Activated CD8-positive, alpha-beta memory T cell treated with anti-CD3 and anti-CD28 coated beads for 1 hour (primary cell): ENCODE measurements at regions not wholly inside any gene's neighbourhood (a gene's known extent, or its start where the extent isn't known, plus 50 kb on each side); places are given as distances from the start of the nearest gene placed in this dataset.
"Not testable (repeated sequence)": the region's sequence is repeated elsewhere in the genome, so short reads cannot be mapped to it uniquely, and the experiment has no call there.

Source experiments
- DNase-seq, 2 donors: peaks; one replicate each; pipeline ENCODE4 v3.0.0-alpha.2; 2020; ENCODE audit warnings: low read depth in 1 of 2; ENCODE audit errors: extremely low read depth in 1 of 2

GRCh38 chr13:81275666-81276258 is 934.8 kb upstream of the SPRY2 start:
- no peak for DNase-seq

- DNase-seq, result no peak
Observed at GRCh38 chr13:81247711-81248110, 906.8 kb upstream of the SPRY2 start.

- no peak for DNase-seq
Observed at GRCh38 chr13:81246556-81246955, 905.6 kb upstream of the SPRY2 start.

DNA sequence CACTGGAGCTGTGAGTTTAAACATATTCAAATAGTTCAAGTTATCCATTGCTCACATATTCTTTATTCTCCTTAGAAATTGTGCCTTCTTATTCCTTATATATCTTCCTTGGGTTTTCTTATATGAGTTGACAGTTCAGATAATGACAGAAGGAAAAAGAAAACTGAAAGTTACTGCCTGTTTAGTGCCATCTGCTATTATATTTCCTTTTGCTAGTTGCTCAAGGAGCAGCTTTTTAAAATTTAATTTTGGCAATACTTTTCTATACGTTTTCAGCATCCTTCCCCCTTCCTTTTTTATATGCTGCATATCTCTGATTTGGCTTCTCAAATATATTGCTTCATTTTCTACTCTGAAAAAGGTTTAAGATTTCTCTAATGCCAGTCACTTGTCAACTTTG is 903.1 kb upstream of the SPRY2 start:
- no peak for DNase-seq

GRCh38 chr13:81230386-81230785 is 889.5 kb upstream of the SPRY2 start:
- DNase-seq, result no peak

DNA sequence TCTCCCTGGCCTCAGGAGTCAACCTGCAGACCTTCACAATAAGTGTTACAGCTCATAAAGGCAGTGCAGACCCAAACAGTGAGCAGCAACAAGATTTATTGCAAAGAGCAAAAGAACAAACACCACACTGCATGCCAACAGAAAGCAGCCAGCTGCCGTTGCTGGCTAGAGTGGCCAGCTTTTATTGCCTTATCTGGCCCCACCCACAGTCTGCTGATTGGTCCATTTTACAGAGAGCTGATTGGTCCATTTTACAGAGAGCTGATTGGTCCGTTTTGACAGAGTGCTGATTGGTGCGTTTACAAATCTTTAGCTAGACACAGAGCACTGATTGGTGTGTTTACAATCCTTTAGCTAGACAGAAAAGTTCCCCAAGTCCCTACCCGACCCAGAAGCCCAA is 885.9 kb upstream of the SPRY2 start:
- DNase-seq, result not testable (repeated sequence)

- no peak for DNase-seq
Observed at GRCh38 chr13:81224209-81224833, 883.4 kb upstream of the SPRY2 start.

- DNase-seq, result no peak
Observed at GRCh38 chr13:81223778-81224177, 882.9 kb upstream of the SPRY2 start.

DNA sequence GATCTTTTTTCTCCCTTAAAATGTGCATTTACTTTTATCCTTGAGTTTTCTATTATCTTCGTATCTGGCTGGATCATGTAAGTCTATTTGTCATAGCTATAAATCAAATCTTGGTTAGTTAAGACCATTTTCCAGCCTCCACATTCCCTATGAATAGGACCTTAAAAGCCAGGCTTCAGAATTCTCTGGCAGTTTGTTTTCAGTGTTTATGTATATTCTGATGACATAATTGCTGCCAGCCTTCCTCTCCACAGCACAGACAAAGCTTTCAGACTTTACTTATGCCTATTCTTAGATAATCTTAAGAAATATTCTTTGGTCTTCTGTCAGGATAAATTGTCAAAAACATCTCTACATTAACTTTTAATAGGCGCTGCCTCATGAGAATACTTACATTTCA is 870.8 kb upstream of the SPRY2 start:
- DNase-seq, result no peak

GRCh38 chr13:81207636-81208035 is 866.7 kb upstream of the SPRY2 start:
- DNase-seq, result no peak

- no peak for DNase-seq
Observed at GRCh38 chr13:81207231-81207630, 866.3 kb upstream of the SPRY2 start.

- no peak for DNase-seq
Observed at GRCh38 chr13:81203783-81204182, 862.9 kb upstream of the SPRY2 start.

GRCh38 chr13:81199956-81200355 is 859.0 kb upstream of the SPRY2 start:
- DNase-seq, result no peak

DNA sequence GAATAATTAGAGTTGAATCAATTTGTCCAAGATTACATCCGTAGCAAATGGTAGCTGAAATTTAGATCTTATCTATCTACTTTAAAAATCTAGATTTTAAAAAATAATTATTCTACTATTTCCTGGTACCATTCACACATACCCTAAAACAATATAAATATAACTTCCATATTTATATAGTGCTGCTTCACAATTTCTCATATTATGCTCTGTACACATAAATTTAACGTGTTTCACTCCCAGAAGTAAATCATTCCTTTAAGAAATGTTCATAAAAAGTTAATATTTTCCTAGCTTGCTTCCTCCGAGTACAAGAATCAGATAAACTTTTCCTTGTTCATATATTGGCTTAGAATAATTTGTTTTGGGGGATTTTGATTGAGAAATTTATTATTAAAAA is 857.0 kb upstream of the SPRY2 start:
- no peak for DNase-seq

DNA sequence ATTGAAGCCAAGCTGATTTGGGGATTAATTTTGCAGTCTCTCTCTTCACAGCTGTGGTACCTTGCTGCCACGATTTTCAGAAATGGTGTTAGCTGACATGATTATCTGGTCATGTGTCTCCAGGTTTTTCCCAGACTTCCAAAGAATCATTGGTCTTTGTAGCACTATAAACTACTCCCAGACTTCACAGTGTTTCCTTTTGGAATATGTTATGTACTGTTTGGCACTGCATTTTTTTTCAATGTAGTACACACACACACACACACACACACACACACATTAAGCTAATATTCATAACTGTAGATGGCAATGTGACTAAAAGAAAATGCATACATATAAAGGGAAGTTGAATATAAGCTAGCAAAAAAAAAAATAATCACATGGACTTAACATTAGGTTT is 856.6 kb upstream of the SPRY2 start:
- no peak for DNase-seq

- no peak for DNase-seq
Observed at GRCh38 chr13:81194362-81194761, 853.4 kb upstream of the SPRY2 start.

DNA sequence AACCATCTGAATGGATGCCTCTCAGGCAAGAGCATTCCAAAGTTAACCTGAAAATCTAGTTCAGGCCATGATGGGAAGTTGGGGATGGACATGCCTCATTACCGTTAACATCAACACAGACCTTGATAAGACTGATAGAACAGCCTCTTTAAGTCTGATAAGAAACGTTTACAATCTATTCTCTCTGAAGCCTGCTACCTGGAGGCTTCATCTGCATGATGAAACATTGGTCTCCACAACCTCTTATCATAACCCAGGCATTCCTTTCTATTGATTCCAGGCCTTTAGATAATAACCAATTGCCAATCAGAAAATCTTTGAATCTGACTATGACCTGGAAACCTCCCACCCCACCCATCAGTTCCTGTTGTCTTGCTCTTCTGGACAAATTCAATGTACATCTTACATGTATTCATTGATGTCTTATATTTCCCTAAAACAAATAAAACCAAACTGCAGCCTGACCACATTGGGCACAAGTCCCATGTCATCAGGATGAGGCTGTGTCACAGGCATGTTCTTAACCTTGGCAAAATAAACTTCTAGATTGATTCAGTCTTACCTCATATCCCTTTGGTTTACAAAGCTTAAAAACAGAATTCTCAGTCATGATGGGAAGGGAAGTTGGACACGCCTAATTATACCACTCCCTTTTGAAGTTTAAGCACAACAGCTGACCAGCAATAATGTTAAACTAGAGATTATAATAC is 843.8 kb upstream of the SPRY2 start:
- no peak for DNase-seq

GRCh38 chr13:81172603-81173002 is 831.7 kb upstream of the SPRY2 start:
- no peak for DNase-seq

DNA sequence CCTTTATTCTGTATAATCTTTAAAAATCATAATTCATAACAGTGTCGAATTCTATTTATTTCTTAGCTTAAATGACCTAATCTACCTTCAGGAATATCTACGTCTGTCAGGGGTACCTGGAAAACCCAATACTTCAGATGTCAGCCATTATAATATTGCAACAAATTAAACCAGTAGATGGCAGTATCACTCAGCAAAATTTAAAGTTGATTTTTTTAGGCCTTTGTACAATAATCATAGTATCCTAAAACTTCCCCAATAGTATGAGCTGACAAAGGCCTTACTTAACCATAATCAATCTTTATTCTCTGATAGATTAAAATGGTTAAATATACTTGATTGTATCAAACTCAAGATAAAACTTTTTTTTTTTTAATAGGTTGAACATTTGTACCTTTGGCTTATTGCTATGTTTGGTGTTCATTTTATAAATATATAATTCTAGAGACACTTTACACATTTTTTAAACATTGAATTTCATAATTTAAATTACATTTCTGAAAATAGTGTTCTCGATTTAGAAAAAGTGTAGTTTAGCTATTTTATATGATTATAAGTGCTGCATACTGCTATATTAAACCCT is 830.2 kb upstream of the SPRY2 start:
- no peak for DNase-seq

DNA sequence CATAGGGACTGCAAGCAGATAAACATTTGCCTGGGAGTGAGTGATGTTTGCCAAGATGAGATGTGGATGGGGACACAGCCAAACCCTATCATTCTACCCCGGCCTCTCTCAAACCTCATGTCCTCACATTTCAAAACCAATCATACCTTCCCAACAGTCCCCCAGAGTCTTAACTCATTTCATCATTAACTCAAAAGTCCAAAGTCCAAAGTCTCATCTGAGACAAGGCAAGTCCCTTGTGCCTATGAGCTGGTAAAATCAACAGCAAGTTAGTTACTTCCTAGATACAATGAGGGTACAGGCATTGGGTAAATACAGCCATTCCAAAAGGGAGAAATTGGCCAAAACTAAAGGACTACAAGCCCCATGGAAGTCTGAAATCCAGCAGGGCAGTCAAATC is 822.9 kb upstream of the SPRY2 start:
- DNase-seq, result not testable (repeated sequence)

GRCh38 chr13:81153478-81153877 is 812.6 kb upstream of the SPRY2 start:
- no peak for DNase-seq

DNA sequence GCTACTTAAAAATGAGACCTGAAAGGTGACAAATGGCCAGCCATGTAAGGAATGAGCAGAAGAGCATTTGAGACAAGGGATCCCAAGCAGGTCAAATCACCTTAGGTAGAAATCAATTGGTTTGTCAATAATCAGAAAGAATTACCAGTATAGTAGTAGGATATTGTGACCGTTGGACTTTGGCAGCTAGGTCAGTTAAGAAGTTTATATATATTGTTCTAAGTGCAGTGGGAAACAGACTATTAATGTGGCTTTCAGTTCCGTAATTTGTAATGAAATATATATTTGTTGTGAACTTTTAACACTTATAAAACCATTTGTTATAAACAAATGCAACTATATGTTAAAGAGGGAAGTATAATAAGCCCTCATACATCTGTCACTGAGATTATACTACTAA is 807.9 kb upstream of the SPRY2 start:
- DNase-seq, result no peak
